Kidney (tissue), 13 donors: ENCODE measurements at regions not wholly inside any gene's neighbourhood (a gene's known extent, or its start where the extent isn't known, plus 50 kb on each side); places are given as distances from the start of the nearest gene placed in this dataset.

Experiments
- DNase-seq, 5 donors: peaks; one replicate each; pipeline ENCODE4 v3.0.0-alpha.2; 2013 to 2020
- FAIRE-seq: peaks from 2 replicates; lab custom pipeline; 2012; peaks lifted over from hg19 to GRCh38; lab: Jason Lieb, UNC
- H3K27ac ChIP-seq, 2 donors: one replicate each; pipeline ENCODE4 v1.7.0; 2013; ENCODE audit warnings: low read depth in 2 of 2, low read length in 2 of 2, inconsistent platforms in 1 of 2
- H3K27me3 ChIP-seq: one replicate; pipeline ENCODE4 v1.7.1; 2013; ENCODE audit warnings: low read length, inconsistent platforms; ENCODE audit not compliant: control insufficient read depth, insufficient read depth
- H3K36me3 ChIP-seq, 3 donors: one replicate each; pipeline versions ENCODE4 v1.7.0 to v1.7.1; 2013; ENCODE audit warnings: low read length in 3 of 3, control low read depth in 1 of 3, inconsistent platforms in 1 of 3; ENCODE audit not compliant: insufficient read depth in 3 of 3, control insufficient read depth in 2 of 3
- H3K4me1 ChIP-seq, 3 donors: one replicate each; pipeline versions ENCODE4 v1.7.0 to v1.7.1; 2013; ENCODE audit warnings: low read length in 3 of 3, inconsistent platforms in 1 of 3, low read depth in 1 of 3; ENCODE audit not compliant: control insufficient read depth in 2 of 3, insufficient read depth in 2 of 3
- H3K4me3 ChIP-seq, 3 donors: one replicate each; pipeline versions ENCODE4 v1.7.0 to v1.8.1; 2013; ENCODE audit warnings: low read length in 3 of 3, control low read depth in 1 of 3, inconsistent platforms in 1 of 3
- H3K9ac ChIP-seq, 3 donors: one replicate each; pipeline versions ENCODE4 v1.7.0 to v1.7.1; 2013; ENCODE audit warnings: low read length in 3 of 3, control low read depth in 1 of 3, inconsistent platforms in 1 of 3
- H3K9me3 ChIP-seq, 3 donors: one replicate each; pipeline versions ENCODE4 v1.7.0 to v1.7.1; 2013; ENCODE audit warnings: low read length in 3 of 3, control low read depth in 1 of 3, inconsistent platforms in 1 of 3; ENCODE audit not compliant: control insufficient read depth in 2 of 3, insufficient read depth in 1 of 3
- CTCF ChIP-seq: IDR thresholded peaks from 3 replicates; pipeline ENCODE4 v1.5.1; 2012; ENCODE audit warnings: mild to moderate bottlenecking, moderate library complexity, borderline replicate concordance; ENCODE audit not compliant: insufficient read depth; ENCODE audit errors: extremely low read depth
- intact Hi-C: fragments of 100-400 bp; cut with DNase I; formaldehyde crosslinking; loops from one replicate; pipeline ENCODE4 v1.11.1; 2022
- donor health status: control.
- donor health status: control.
- donor health status: control.
- donor health status: control.
- donor health status: control.
- donor health status: DM: yes; HTN: yes; CAD: no.
- donor health status: Normal renal cell carcinoma (clear cell type).

- no peak for DNase-seq
- Histone ChIP-seq H3K4me3 (no peak overlapping the region), H3K27ac (no peak overlapping the region), H3K4me1 (no peaks in the 10 kb centered on the region), H3K36me3 (no peaks in the 10 kb centered on the region), H3K9me3 (no peaks in the 10 kb centered on the region), H3K9ac (no peak overlapping the region), H3K27me3 (no peaks in the 10 kb centered on the region)
- TF ChIP-seq CTCF: no peak
- intact Hi-C loops: no loop called here
- FAIRE-seq: no peak
Measured at GRCh38 chr3:102084704-102085103, 235.4 kb downstream of the NFKBIZ start.

- Histone ChIP-seq H3K36me3 (no peaks in the 10 kb centered on the region), H3K9me3 (no peaks in the 10 kb centered on the region), H3K9ac (no peak overlapping the region), H3K27me3 (no peaks in the 10 kb centered on the region), H3K27ac (no peak overlapping the region), H3K4me1 (no peaks in the 10 kb centered on the region), H3K4me3 (no peak overlapping the region)
- DNase-seq (no peak), FAIRE-seq (no peak)
- intact Hi-C loops: no loop called here
- no peak for TF ChIP-seq CTCF
Measured at GRCh38 chr3:102085431-102086176, 236.3 kb downstream of the NFKBIZ start.

GRCh38 chr3:102087236-102087635 lies 237.9 kb downstream of the NFKBIZ start:
- FAIRE-seq (no peak), DNase-seq (no peak)

More at GRCh38 chr3:102087236-102087635, 237.9 kb downstream of the NFKBIZ start:
- Histone ChIP-seq H3K4me3 (no peak overlapping the region), H3K27me3 (no peaks in the 10 kb centered on the region), H3K9me3 (no peaks in the 10 kb centered on the region), H3K4me1 (no peaks in the 10 kb centered on the region), H3K9ac (no peak overlapping the region), H3K27ac (no peak overlapping the region), H3K36me3 (no peaks in the 10 kb centered on the region)
- TF ChIP-seq CTCF: no peak
- intact Hi-C loops: no loop called here
